ENCODE measurements at regions not wholly inside any gene's neighbourhood (a gene's known extent, or its start where the extent isn't known, plus 50 kb on each side); places are given as distances from the start of the nearest gene placed in this dataset.

DNA sequence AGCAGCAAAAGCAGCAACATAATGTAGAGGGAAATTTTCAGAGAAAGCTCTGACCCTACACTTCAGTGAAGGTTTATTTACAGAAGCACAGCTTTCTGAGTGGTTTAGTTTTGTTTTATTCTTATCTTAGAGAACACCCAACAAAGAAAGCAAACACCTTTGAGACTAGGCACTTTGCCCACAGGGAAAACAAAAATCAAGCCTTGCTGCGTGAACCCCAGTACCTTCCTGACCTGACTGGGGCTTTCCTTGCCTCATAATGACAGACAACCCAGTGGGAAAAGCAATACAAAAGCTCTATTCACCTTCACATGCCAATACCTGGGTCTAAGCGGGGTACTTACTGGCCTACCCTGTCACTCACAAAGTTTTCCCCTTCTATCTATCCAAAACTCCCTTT is 189.8 kb downstream of the HINT1 start:
- H3K4me3 ChIP-seq (ENCODE audit: low read depth, low read length) = no peak overlapping the region
- DNase-seq (ENCODE audit: low read depth, low spot score) = no peak
- in situ Hi-C loops (cut with HindIII; ENCODE audit: low sequenced_read_pairs) = no loop called here
- TF ChIP-seq, protein P1, sequence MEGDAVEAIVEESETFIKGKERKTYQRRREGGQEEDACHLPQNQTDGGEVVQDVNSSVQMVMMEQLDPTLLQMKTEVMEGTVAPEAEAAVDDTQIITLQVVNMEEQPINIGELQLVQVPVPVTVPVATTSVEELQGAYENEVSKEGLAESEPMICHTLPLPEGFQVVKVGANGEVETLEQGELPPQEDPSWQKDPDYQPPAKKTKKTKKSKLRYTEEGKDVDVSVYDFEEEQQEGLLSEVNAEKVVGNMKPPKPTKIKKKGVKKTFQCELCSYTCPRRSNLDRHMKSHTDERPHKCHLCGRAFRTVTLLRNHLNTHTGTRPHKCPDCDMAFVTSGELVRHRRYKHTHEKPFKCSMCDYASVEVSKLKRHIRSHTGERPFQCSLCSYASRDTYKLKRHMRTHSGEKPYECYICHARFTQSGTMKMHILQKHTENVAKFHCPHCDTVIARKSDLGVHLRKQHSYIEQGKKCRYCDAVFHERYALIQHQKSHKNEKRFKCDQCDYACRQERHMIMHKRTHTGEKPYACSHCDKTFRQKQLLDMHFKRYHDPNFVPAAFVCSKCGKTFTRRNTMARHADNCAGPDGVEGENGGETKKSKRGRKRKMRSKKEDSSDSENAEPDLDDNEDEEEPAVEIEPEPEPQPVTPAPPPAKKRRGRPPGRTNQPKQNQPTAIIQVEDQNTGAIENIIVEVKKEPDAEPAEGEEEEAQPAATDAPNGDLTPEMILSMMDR (IDR thresholded peaks at IDR 0.05; ENCODE audit: low read depth, low read length) = no peak

DNA sequence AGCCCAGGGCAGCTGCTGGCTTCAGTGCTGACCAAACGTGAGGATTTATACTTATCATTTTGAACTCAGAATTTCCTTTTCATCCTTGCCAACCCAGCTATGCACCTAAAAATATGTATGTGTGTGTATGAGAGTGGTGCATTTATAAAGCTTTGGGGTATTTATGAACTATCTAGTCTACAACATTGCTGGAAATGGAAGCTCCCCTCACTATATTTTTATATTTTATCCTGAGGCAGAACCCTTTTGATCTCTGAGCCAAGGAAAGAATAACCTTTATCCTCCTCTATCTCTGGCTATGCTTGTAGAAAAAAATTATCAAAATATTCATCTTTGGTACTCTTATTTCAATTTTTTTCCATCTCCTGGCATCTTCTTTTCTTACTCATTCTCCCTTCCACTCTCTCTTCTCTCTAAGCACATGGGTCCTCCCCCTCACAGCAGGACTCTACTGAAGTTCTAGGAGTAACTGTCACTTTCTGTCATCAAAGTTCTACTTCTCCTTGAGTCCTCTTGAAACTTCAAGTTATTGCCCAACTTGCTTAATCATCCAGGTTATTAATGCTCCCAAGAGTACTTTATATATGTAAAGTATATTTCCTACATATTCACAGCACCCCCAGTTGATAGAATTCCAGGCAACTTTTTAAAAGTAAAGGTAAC is 190.9 kb downstream of the HINT1 start:
- H3K4me3 ChIP-seq (ENCODE audit: low read depth, low read length) = no peak overlapping the region
- TF ChIP-seq, protein P1 (IDR thresholded peaks at IDR 0.05; ENCODE audit: low read depth, low read length) = no peak
- no peak for DNase-seq (ENCODE audit: low read depth, low spot score)
- in situ Hi-C loops (cut with HindIII; ENCODE audit: low sequenced_read_pairs) = no loop called here

DNA sequence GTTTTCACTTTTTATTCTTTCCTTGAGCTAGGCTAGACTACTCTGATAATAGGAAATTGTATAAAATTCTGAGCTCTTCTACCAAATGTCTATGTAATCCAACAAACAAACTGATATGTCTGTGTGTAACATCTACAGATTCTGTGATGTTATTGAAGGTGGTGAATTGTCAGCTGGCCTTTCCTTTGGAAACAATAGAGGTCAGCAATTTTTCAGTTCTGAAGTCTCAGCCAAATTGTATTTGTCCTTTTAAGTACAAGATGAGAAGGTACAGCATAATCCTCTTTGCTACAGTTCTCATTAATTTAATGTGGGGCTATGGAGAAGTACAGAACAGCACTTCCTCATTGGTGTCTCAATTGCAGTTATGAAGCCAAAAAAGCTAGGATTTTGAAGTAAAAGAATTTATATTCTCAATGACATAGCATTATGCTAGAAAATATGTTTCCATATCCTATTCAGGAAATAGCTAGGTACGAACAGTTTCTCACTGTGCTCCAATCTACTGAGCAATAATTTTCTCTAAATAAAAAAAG is 198.0 kb downstream of the HINT1 start:
- in situ Hi-C loops (cut with HindIII; ENCODE audit: low sequenced_read_pairs) = no loop called here
- TF ChIP-seq, protein P1 (IDR thresholded peaks at IDR 0.05; ENCODE audit: low read depth, low read length) = no peak
- no peak overlapping the region for H3K4me3 ChIP-seq (ENCODE audit: low read depth, low read length)
- DNase-seq (ENCODE audit: low read depth, low spot score) = no peak

DNA sequence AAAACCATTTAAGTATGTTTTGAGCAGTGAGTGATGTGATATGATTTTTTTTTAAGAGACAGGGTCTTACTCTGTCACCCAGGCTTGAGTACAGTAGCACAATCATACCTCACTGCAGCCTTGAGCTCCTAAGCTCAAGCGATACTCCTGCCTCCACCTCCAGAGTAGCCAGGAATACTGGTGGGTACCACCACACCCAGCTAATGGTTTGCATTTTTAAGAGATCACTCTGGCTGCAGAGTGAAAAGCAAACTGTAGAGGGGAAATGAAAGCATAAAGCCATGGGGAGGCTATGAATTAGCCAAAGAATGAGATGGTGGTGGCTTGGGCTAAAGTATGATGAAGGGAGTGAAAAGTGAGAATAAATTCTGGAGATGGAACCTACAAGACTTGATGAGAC is 199.1 kb downstream of the HINT1 start:
- H3K4me3 ChIP-seq (ENCODE audit: low read depth, low read length) = no peak overlapping the region
- DNase-seq (ENCODE audit: low read depth, low spot score) = no peak
- TF ChIP-seq, protein P1 (IDR thresholded peaks at IDR 0.05; ENCODE audit: low read depth, low read length) = no peak
- in situ Hi-C loops (cut with HindIII; ENCODE audit: low sequenced_read_pairs) = no loop called here

DNA sequence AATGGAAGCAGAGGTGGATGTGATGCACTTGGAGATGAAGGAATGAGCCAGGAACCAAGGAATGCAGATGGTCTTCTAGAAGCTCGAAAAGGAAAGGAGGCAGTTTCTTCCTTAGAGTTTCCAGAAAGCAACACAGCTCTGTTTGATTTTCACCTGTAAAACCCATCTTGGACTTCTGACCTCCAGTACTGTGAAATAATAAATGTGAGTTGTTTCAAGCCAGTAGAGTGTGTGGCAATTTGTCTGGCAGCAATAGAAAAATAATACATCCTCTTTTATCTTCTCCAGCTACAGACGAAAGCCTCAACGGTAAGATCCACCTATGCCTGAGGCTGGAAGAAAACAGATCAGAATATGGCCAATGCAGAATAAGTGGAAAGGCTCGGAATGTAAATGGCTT is 199.7 kb downstream of the HINT1 start:
- TF ChIP-seq, protein P1 (IDR thresholded peaks at IDR 0.05; ENCODE audit: low read depth, low read length) = no peak
- in situ Hi-C loops (cut with HindIII; ENCODE audit: low sequenced_read_pairs) = no loop called here
- H3K4me3 ChIP-seq (ENCODE audit: low read depth, low read length) = no peak overlapping the region
- no peak for DNase-seq (ENCODE audit: low read depth, low spot score)

DNA sequence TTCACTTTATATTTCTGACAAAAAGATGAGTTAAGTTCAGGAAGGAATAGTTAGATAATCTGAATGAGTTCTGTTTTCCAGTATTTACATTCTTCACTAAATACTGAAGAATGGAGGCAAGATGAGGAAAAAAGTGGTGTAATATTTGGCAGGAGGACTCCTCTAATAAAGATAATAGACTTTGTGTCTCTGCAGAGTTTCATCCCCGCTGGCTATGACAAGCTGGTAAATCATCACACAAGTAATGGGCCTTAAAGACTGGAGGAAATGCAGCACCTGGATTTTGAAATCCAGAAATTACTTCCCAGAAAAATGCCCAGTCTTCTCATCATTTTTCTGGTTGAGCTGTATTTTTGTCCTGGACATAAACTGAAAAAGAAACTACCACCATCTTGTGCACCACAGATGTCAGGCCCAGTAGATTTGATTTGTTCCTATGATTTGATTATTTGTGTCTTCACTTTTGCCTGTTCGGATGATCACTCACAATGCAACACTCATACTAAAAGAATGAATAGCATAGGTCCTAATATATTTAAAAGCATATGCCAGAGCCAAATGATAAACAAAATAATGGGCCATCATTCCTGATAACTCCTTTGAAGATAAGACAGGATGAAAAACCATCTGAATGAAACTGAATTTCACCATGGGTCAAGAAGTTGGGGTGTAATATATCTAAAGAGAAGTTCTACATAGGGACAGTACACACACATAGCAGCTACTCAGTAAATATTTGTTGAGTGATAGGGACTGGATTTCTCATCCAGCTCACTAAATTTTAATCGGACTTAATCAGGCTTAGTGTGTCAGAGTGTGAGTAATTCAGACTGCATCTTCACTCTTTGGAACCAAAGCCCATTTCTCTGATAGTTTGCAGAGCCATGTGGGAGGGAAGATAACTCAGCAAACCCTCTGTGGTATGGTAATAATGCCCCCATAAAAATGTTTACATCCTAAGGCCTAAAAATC is 200.5 kb downstream of the HINT1 start:
- no peak for DNase-seq (ENCODE audit: low read depth, low spot score)
- TF ChIP-seq, protein P1 (IDR thresholded peaks at IDR 0.05; ENCODE audit: low read depth, low read length) = no peak
- H3K4me3 ChIP-seq (ENCODE audit: low read depth, low read length) = no peak overlapping the region
- in situ Hi-C loops (cut with HindIII; ENCODE audit: low sequenced_read_pairs) = no loop called here
